ENCODE measurements at regions not wholly inside any gene's neighbourhood (a gene's known extent, or its start where the extent isn't known, plus 50 kb on each side); places are given as distances from the start of the nearest gene placed in this dataset.

- ChIA-PET POLR2A (no interaction called here), CTCF (interaction anchor here (0.6 kb wide), 1 partner anchor 102 kb away, joined by 4 read pairs; no protein-coding TSS in a partner anchor)
- no peak for TF ChIP-seq POLR2AphosphoS5 (IDR thresholded peaks at IDR 0.05; ENCODE audit: insufficient read depth, low read depth, low read length)
- TF ChIP-seq CTCF (IDR thresholded peaks at IDR 0.05; ENCODE audit: extremely low read depth in 1 of 2, insufficient read depth in 1 of 2, low read depth in 1 of 2, low read length in 2 of 2), result no peak
- TF ChIP-seq GATA2 (IDR thresholded peaks at IDR 0.05; ENCODE audit: insufficient read depth, insufficient read length, low read depth, low read length), result no peak
- no peak for TF ChIP-seq EZH2 (IDR thresholded peaks at IDR 0.05; ENCODE audit: borderline replicate concordance, low read depth, low read length, severe bottlenecking)
- no peak for TF ChIP-seq MYC (IDR thresholded peaks at IDR 0.05; ENCODE audit: low read depth, low read length)
- no peak for TF ChIP-seq MAX (IDR thresholded peaks at IDR 0.05; ENCODE audit: insufficient read depth, insufficient read length)
- Histone ChIP-seq H4K20me1 (replicated peaks; ENCODE audit: control insufficient read depth, extremely low read depth, insufficient read depth, low read length) (no peaks in the 10 kb centered on the region), H3K4me1 (ENCODE audit: control insufficient read depth, extremely low read depth, insufficient read depth, low read length) (no peaks in the 10 kb centered on the region), H3K9me3 (replicated peaks; ENCODE audit: control insufficient read depth, insufficient read depth, low read length) (no peaks in the 10 kb centered on the region), H3K9ac (replicated peaks; ENCODE audit: extremely low read depth, insufficient read depth, low read length) (no peak overlapping the region), H3K9me1 (replicated peaks; ENCODE audit: control insufficient read depth, extremely low read depth, insufficient read depth, low read length) (no peaks in the 10 kb centered on the region), H3K27ac (ENCODE audit: insufficient read depth, low read depth, low read length) (no peak overlapping the region), H3K4me2 (ENCODE audit: insufficient read depth, low read length) (no peak overlapping the region), H3K36me3 (ENCODE audit: control insufficient read depth in 2 of 2, extremely low read depth in 1 of 2, insufficient read depth in 2 of 2, low read length in 2 of 2) (no peaks in the 10 kb centered on the region), H3K27me3 (ENCODE audit: control insufficient read depth in 2 of 2, insufficient read depth in 2 of 2, low read length in 2 of 2) (no peaks in the 10 kb centered on the region), H2AFZ (ENCODE audit: low read depth, low read length) (no peak overlapping the region), H3K79me2 (ENCODE audit: control insufficient read depth, insufficient read depth, low read length) (no peaks in the 10 kb centered on the region), H3K4me3 (replicated peaks in 1 of 3; ENCODE audit: insufficient read depth in 1 of 3, low read depth in 1 of 3, low read length in 3 of 3) (no peak overlapping the region)
- FAIRE-seq (no peak), DNase-seq (ENCODE audit: low read depth, low spot score) (no peak)
- BruUV-seq (replicated peaks), result no TSS peak
- intact Hi-C loops (cut with micrococcal nuclease) (no loop called here), dilution Hi-C loops (cut with MboI; ENCODE audit: extremely low pct_ligation_motif_present, low sequenced_read_pairs) (no loop called here)
Observed at GRCh38 chr2:128617029-128617590, 298.4 kb upstream of the HS6ST1 start.
